ENCODE measurements at regions not wholly inside any gene's neighbourhood (a gene's known extent, or its start where the extent isn't known, plus 50 kb on each side); places are given as distances from the start of the nearest gene placed in this dataset.

DNA sequence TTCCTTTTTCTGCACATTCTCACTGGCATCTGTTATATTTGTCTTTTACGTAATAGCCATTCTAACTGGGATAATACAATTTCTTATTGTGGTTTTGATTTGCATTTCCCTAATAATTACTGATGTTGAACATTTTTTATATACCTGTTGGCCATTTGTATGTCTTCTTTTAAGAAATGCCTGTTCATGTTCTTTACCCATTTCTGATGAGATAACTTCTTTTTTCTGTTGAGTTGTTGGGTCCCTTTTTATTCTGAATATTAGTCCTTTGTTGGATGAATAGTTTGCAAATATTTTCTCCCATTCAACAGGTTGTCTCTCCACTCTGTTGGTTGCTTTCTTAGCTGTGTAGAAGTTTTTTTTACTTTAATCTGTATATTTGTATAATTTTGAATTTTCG is 147.7 kb upstream of the TRPC4 start:
- H3K9me3 Mint-ChIP-seq (ENCODE audit: insufficient read depth), result peaks cover 12% of the 10 kb centered on the region
- H2AFZ ChIP-seq (ENCODE audit: insufficient read depth, low read depth, low read length, poor library complexity, severe bottlenecking), result no peak overlapping the region
- no peaks in the 10 kb centered on the region for H3K36me3 ChIP-seq (replicated peaks in 1 of 2; ENCODE audit: control extremely low read depth in 1 of 2, control insufficient read depth in 1 of 2, extremely low read depth in 1 of 2, insufficient read depth in 2 of 2, low read length in 1 of 2)
- TF ChIP-seq EZH2 (IDR thresholded peaks at IDR 0.05; ENCODE audit: borderline replicate concordance, insufficient read depth, low read depth, low read length, poor library complexity, severe bottlenecking), result no peak
- TF ChIP-seq, protein P1, sequence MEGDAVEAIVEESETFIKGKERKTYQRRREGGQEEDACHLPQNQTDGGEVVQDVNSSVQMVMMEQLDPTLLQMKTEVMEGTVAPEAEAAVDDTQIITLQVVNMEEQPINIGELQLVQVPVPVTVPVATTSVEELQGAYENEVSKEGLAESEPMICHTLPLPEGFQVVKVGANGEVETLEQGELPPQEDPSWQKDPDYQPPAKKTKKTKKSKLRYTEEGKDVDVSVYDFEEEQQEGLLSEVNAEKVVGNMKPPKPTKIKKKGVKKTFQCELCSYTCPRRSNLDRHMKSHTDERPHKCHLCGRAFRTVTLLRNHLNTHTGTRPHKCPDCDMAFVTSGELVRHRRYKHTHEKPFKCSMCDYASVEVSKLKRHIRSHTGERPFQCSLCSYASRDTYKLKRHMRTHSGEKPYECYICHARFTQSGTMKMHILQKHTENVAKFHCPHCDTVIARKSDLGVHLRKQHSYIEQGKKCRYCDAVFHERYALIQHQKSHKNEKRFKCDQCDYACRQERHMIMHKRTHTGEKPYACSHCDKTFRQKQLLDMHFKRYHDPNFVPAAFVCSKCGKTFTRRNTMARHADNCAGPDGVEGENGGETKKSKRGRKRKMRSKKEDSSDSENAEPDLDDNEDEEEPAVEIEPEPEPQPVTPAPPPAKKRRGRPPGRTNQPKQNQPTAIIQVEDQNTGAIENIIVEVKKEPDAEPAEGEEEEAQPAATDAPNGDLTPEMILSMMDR (IDR thresholded peaks at IDR 0.05), result no peak
- no peak overlapping the region for H3K4me2 ChIP-seq (replicated peaks; ENCODE audit: low read depth, low read length, poor library complexity, severe bottlenecking)
- no peaks in the 10 kb centered on the region for H3K79me2 ChIP-seq (ENCODE audit: control insufficient read depth, insufficient read depth, low read length)
- POLR2A ChIA-PET, result no interaction called here
- ATAC-seq (ENCODE audit: low read depth) (no peak), DNase-seq (no peak)
- CTCF ChIA-PET, result no interaction called here
- intact Hi-C loops (cut with micrococcal nuclease), result no loop called here
- H3K4me1 Mint-ChIP-seq, result no peaks in the 10 kb centered on the region
- H3K4me1 ChIP-seq (ENCODE audit: control insufficient read depth in 2 of 2, insufficient read depth in 2 of 2, low read length in 2 of 2), result no peaks in the 10 kb centered on the region
- H3K9me3 ChIP-seq (ENCODE audit: control extremely low read depth in 1 of 3, control insufficient read depth in 2 of 3, insufficient read depth in 1 of 3, low read length in 2 of 3), result peaks cover 3 to 7% (median 3%) of the 10 kb centered on the region in 3 donors
- no CpG with 5 or more reads among the region's 2 CpGs for WGBS (ENCODE audit: insufficient coverage)
- H3K4me3 Mint-ChIP-seq, result no peak overlapping the region
- no peaks in the 10 kb centered on the region for H4K20me1 ChIP-seq (ENCODE audit: control insufficient read depth, insufficient read depth, low read length, poor library complexity, severe bottlenecking)
- no peak overlapping the region for H3K27ac ChIP-seq (ENCODE audit: low read length in 2 of 2)
- H3K27me3 Mint-ChIP-seq, result no peaks in the 10 kb centered on the region
- H3K4me3 ChIP-seq (ENCODE audit: control extremely low read depth in 1 of 5, extremely low read depth in 1 of 5, insufficient read depth in 1 of 5, low read depth in 2 of 5, low read length in 4 of 5), result no peak overlapping the region
- H3K27me3 ChIP-seq (replicated peaks in 1 of 4; ENCODE audit: control extremely low read depth in 1 of 4, control insufficient read depth in 3 of 4, insufficient read depth in 4 of 4, low read length in 3 of 4), result no peaks in the 10 kb centered on the region
- H3K27ac Mint-ChIP-seq, result no peak overlapping the region
- H3K9ac ChIP-seq (ENCODE audit: low read length), result no peak overlapping the region

DNA sequence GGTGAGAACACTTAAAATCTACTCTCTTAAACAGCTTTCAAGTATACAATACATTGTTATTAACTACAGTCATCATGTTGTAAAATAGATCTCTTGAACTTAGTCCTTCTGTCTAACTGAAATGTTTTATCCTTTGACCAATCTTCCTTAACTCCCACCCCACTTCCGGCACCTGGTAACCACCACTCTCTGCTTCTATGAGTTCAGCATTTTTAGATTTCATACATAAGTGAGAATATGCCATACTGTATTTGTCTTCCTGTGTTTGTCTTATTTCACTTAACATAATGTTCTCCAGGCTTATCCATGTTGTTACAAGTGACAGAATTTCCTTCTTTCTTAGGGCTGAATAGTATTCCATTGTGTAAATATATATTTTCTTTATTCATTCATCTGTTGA is 144.1 kb upstream of the TRPC4 start:
- H3K4me2 ChIP-seq (replicated peaks; ENCODE audit: low read depth, low read length, poor library complexity, severe bottlenecking), result no peak overlapping the region
- no peak overlapping the region for H3K4me3 Mint-ChIP-seq
- no peaks in the 10 kb centered on the region for H3K9me3 ChIP-seq (ENCODE audit: control extremely low read depth in 1 of 3, control insufficient read depth in 2 of 3, insufficient read depth in 1 of 3, low read length in 2 of 3)
- no peak overlapping the region for H3K4me3 ChIP-seq (ENCODE audit: control extremely low read depth in 1 of 5, extremely low read depth in 1 of 5, insufficient read depth in 1 of 5, low read depth in 2 of 5, low read length in 4 of 5)
- no peak overlapping the region for H3K27ac ChIP-seq (ENCODE audit: low read length in 2 of 2)
- H4K20me1 ChIP-seq (ENCODE audit: control insufficient read depth, insufficient read depth, low read length, poor library complexity, severe bottlenecking), result no peaks in the 10 kb centered on the region
- H3K27ac Mint-ChIP-seq, result no peak overlapping the region
- H3K9me3 Mint-ChIP-seq (ENCODE audit: insufficient read depth), result peaks cover 2% of the 10 kb centered on the region
- TF ChIP-seq, protein P1 (IDR thresholded peaks at IDR 0.05), result no peak
- no peak for TF ChIP-seq EZH2 (IDR thresholded peaks at IDR 0.05; ENCODE audit: borderline replicate concordance, insufficient read depth, low read depth, low read length, poor library complexity, severe bottlenecking)
- no peak overlapping the region for H3K9ac ChIP-seq (ENCODE audit: low read length)
- POLR2A ChIA-PET, result no interaction called here
- no peaks in the 10 kb centered on the region for H3K27me3 ChIP-seq (replicated peaks in 1 of 4; ENCODE audit: control extremely low read depth in 1 of 4, control insufficient read depth in 3 of 4, insufficient read depth in 4 of 4, low read length in 3 of 4)
- H2AFZ ChIP-seq (ENCODE audit: insufficient read depth, low read depth, low read length, poor library complexity, severe bottlenecking), result no peak overlapping the region
- no peaks in the 10 kb centered on the region for H3K4me1 Mint-ChIP-seq
- H3K4me1 ChIP-seq (ENCODE audit: control insufficient read depth in 2 of 2, insufficient read depth in 2 of 2, low read length in 2 of 2), result no peaks in the 10 kb centered on the region
- intact Hi-C loops (cut with micrococcal nuclease), result no loop called here
- no peaks in the 10 kb centered on the region for H3K36me3 ChIP-seq (replicated peaks in 1 of 2; ENCODE audit: control extremely low read depth in 1 of 2, control insufficient read depth in 1 of 2, extremely low read depth in 1 of 2, insufficient read depth in 2 of 2, low read length in 1 of 2)
- no peak for DNase-seq
- no peaks in the 10 kb centered on the region for H3K79me2 ChIP-seq (ENCODE audit: control insufficient read depth, insufficient read depth, low read length)
- no peaks in the 10 kb centered on the region for H3K27me3 Mint-ChIP-seq
- ATAC-seq (ENCODE audit: low read depth), result no peak
- CTCF ChIA-PET, result interaction anchor here (0.6 kb wide), 1 partner anchor 19 kb away, joined by 3 read pairs; no protein-coding TSS in a partner anchor
- no CpG with 5 or more reads among the region's 1 CpG for WGBS (ENCODE audit: insufficient coverage)
